NCI-H1436 treated with DMSO at 0.1 percent for 48 hours (cell line): ENCODE measurements at regions not wholly inside any gene's neighbourhood (a gene's known extent, or its start where the extent isn't known, plus 50 kb on each side); places are given as distances from the start of the nearest gene placed in this dataset.
"Not testable (repeated sequence)": the region's sequence is repeated elsewhere in the genome, so short reads cannot be mapped to it uniquely, and the experiment has no call there.

Source experiments
- DNase-seq: peaks from one replicate; lab custom pipeline; 2025; lab: John Stamatoyannopoulos, UW

DNA sequence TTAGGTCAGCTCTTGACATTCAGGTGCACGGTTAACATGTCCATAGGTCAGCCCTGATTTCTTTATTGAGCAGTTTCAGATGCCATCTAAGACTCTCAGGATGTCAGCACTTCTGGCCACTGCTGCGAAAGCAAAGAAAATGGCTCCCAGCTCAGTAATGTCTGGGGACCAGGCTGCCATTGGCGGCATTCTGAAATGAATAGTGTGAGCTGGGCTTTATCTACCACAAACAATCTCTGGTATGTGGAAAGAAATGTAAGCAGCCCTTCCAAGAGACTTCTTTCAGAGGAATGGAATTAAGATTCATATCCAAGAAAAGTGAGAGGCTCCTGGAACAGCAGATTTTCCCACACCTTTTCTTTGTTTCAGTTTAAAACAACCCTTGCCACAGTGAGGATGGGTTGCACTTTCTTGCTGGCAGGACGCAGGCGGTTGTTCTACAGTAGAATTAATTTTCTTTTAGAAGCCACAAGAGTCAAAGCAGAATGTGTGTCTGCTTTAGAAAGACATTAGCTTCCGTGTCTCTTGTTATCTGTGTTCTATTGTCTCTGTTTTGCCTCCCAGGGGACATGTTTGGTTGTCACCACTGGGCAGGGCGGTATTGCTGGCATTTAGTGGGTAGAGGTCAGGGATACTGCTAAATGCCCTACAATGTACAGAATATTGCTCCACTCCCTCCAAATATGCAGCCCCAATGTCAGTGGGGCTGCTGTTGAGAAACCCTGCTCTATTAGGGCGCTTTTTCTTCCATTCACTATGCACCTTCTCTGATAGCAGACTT is 149.9 kb upstream of the ANKH start:
- no peak for DNase-seq

DNA sequence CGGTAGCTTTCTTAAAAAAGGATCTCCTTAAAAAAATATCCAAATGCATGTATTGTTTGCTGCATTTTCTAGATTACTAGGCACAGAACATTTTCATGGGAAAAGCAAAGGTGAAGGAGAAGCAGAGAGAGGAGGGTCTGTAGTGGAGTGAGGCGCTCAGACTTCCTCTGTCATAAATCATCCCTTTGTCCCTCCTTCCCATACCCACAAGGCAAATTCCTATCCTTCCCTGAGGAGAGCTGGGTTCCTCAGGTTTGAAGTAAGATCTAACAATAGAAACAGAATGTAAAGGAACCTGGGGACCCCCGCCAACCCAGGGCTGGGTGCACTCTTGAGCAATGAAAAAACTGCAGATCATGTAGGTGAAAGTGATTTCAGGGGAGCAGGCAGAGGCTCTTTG is 149.2 kb upstream of the ANKH start:
- DNase-seq = no peak

DNA sequence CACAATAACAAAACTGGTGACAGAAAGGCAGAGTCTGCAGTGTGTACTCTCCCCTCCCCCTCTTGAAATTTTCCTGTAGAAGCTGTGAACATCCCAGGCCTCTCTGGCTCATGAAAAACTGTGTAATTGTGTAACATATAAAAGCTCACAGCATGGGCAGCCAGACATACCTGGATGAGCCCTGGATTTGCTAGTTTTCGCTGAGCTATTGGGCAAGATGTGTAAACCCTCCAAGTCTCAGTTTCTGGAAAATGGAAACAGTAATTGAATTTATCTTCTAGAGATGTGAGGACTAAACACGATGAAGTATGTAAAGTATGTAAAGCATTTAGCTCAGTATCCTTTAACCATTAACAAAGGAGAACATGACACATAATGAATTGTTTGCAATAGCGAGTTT is 143.2 kb upstream of the ANKH start:
- DNase-seq = no peak

DNA sequence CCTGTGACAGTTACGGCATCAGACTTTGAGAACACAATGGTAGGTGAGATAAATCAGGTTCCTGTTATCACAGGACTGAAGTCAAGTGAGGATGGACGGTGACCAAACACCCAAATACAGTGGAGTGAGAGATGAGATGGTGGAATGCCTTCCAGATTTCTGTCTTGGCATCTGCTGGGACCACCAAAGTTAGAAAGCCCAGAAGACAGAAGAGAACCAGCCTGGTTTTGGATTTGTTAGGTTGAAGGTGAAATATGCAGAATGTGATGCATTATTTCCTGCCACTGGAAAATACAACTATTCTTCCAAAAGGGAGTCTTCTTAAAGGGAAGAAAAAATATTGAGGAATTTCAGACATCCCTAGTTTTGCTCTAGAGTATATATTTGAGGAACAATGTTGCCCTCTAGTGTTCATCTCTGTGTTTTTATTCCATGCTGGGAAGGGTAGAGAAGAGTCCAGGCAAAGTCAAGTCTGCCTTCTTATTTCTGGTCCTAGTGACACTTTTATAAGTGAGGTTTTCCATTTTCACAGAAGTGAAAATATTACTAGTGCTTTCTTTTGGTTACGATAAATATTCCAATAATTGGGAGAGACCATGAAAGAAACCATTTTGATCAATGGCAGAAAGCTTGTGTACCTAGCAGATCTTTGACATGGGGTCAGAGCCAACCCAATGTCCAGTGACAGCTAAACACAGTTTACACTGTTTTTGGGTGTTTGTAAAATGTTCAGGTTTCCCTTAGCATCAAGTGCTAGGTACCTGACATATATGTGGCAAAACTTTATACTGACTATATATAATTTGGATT is 142.3 kb upstream of the ANKH start:
- no peak for DNase-seq

DNA sequence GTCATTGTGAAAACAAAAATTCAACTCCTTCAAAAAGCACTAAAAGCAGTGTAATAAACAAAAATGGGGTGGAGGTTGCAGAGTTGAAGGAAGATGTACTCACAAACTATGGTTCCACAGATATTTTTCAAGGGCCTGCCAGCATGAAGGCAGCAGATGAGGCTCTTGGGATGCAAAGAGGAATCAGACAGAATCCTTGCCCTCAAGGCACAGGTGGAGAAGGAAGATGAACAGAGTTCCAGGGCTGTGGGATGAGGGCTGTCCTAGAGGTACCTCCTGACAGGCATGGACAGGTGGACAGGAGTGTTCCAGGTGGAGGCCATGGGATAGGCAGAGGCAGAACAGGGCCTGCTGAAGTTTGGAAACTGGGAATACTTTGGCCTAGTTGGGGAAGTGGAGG is 140.5 kb upstream of the ANKH start:
- DNase-seq = no peak

- no peak for DNase-seq
Measured at GRCh38 chr5:15010936-15011335, 139.4 kb upstream of the ANKH start.

- no peak for DNase-seq
Measured at GRCh38 chr5:15009420-15009819, 137.8 kb upstream of the ANKH start.

DNA sequence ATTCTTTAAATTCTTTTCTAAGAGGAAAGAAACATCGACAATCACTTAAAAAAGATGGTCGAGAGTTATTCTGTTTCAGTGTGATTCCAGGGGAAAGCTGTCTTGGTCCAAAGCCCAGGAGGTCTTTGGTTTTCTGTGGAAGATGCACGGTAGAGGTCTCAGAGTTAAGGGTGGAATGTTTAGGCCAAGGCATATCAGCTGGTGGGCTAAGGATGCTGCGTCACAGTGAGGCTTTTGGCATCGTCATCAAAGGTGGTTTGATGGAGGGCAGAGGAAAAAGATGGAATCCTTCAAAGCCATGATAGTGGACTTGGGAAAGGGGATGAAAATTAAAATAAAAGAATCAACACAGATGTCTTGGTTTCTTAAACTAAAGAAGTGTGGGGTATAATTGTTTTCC is 137.3 kb upstream of the ANKH start:
- DNase-seq = no peak

GRCh38 chr5:15008476-15008875 is 136.9 kb upstream of the ANKH start:
- DNase-seq = no peak

- no peak for DNase-seq
Measured at GRCh38 chr5:15007646-15008045, 136.1 kb upstream of the ANKH start.

- DNase-seq = no peak
Measured at GRCh38 chr5:15004506-15004905, 132.9 kb upstream of the ANKH start.

DNA sequence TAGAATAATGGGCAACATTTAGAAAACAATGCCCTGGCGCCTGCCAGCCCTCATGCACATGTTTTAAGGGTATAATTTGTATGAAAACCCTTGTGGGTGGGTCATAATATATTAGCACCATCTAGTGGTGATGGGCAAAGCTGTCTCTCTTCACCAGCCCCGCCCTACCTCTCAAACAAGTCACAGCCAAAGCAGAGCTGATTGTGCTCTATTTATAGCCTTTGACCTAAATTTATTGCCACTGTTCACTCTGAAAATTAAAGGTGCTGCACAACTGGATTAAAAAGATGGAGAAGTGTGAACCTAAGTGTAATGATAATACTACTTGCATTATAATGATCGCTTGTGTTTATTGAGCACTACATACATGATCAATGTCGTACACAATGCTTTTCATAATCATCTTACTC is 131.9 kb upstream of the ANKH start:
- peak; percentile 31 for DNase-seq

GRCh38 chr5:15002791-15003190 is 131.2 kb upstream of the ANKH start:
- no peak for DNase-seq

- DNase-seq = no peak
Measured at GRCh38 chr5:15002173-15002572, 130.6 kb upstream of the ANKH start.

DNA sequence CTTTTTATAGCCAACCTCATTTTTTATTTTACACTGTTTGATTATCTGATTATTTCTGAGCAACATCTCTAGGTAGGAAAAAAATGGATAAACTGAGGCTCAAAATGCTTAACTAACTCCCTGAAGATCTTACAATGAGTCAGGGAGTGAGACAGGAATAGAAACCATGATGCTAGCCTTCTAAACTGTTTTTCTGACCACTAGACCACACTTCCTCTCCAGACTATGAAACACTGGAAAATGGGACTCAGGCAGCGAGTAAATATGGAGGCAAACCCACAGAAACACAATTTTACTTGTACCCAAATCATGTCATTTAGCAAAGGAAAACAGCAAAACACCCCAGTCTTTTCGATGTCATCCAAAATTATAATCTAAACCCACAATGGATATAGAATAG is 129.9 kb upstream of the ANKH start:
- DNase-seq = no peak

DNA sequence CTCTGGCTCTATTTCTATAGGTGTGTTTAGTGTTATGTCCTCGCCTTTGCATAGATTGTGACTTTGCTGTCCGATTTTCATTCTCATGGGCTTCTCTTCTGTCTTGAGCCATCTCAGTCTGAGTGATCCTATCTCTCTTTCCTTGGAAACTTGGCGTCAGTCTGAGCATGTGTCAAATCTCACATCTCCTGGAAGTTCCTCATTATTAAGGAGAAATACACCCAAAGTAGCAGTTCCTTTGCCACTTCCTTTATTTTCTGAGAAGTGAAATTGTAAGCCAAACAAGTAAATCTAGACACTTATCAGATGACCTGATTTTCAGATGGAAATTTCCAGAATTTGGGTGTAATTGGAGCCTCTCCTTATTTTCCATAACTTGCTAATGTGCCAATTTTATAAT is 126.9 kb upstream of the ANKH start:
- no peak for DNase-seq

- no peak for DNase-seq
Measured at GRCh38 chr5:14996997-14997396, 125.4 kb upstream of the ANKH start.

- DNase-seq = no peak
Measured at GRCh38 chr5:14995229-14995628, 123.7 kb upstream of the ANKH start.

DNA sequence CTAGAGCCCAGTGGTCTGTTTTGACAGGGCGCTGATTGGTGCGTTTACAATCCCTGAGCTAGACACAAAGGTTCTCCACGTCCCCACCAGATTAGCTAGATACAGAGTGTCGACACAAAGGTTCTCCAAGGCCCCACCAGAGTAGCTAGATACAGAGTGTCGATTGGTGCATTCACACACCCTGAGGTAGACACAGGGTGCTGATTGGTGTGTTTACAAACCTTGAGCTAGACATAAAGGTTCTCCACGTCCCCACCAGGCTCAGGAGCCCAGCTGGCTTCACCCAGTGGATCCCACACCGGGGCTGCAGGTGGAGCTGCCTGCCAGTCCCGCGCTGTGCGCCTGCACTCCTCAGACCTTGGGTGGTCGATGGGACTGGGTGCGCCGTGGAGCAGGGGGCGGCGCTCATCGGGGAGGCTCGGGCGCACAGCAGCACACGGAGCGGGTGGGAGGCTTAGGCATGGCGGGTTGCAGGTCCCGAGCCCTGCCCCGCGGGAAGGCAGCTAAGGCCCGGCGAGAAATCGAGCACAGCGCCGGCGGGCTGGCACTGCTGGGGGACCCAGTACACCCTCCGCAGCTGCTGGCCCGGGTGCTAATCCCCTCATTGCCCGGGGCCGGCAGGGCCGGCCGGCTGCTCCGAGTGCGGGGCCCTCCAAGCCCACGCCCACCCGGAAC is 122.0 kb upstream of the ANKH start:
- DNase-seq = not testable (repeated sequence)

GRCh38 chr5:14992751-14993458 is 121.3 kb upstream of the ANKH start:
- not testable (repeated sequence) for DNase-seq

DNA sequence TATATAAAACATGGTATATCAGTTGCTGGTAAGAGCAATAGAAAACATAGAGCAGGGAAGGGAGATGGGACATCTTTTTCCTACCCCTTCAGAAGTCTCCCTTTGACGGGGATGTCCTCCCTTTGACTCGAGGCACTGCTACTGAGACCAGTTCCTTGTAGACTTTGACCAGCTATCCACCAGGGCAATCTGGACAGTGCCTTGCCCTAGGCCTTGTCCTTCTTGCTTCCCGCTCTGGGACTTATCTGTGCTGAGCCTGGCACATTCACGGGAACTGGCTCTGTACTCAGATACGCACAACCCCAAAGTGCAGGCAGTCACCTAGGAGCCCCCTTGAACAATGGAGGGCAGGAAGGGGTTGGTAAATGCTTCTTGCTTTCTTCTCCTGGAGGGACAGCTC is 116.6 kb upstream of the ANKH start:
- DNase-seq = no peak

DNA sequence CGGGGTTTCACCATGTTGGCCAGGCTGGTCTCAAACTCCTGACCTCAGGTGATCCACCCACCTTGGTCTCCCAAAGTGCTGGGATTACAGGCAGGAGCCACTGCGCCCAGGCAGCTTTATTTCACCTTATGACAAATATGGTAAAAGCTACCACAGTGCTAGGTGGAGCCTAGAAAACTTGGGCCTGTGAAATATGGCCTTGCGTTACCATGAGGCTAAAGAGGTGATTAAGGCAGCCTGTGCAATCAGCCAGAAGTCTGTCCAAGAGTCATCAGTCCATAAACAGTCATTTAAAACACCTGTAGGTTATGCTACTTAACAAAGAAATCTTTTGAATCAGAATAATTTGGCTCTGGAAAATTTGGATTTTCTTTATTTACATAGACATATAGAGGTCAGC is 114.8 kb upstream of the ANKH start:
- DNase-seq = no peak
